Uterus (tissue), 2 donors: ENCODE measurements at regions not wholly inside any gene's neighbourhood (a gene's known extent, or its start where the extent isn't known, plus 50 kb on each side); places are given as distances from the start of the nearest gene placed in this dataset.

Experiments used
- CTCF ChIP-seq, 4 experiments: fragments of 200-600 bp in 2 of 4; fragments of 450-650 bp in 2 of 4; sonication (generic) in 2 of 4; IDR thresholded peaks; one replicate each; pipeline ENCODE4 v1.5.1; 2016 to 2019; ENCODE audit warnings: antibody characterized with exemption in 4 of 4, mild to moderate bottlenecking in 2 of 4, moderate library complexity in 1 of 4
- POLR2A ChIP-seq, 2 donors: fragments of 450-650 bp; IDR thresholded peaks; one replicate each; pipeline ENCODE4 v1.6.1; 2016; ENCODE audit warnings: antibody characterized with exemption in 2 of 2, mild to moderate bottlenecking in 1 of 2, moderate library complexity in 1 of 2

GRCh38 chr1:147824001-147824400 is 63.6 kb upstream of the GJA5 start:
- TF ChIP-seq CTCF (IDR thresholded peaks at IDR 0.05) (no peak), POLR2A (IDR thresholded peaks at IDR 0.05) (no peak)
